NCI-H1092 (cell line): ENCODE measurements at regions not wholly inside any gene's neighbourhood (a gene's known extent, or its start where the extent isn't known, plus 50 kb on each side); places are given as distances from the start of the nearest gene placed in this dataset.

Experiments
- DNase-seq: peaks from one replicate; lab custom pipeline; 2025; lab: John Stamatoyannopoulos, UW

DNA sequence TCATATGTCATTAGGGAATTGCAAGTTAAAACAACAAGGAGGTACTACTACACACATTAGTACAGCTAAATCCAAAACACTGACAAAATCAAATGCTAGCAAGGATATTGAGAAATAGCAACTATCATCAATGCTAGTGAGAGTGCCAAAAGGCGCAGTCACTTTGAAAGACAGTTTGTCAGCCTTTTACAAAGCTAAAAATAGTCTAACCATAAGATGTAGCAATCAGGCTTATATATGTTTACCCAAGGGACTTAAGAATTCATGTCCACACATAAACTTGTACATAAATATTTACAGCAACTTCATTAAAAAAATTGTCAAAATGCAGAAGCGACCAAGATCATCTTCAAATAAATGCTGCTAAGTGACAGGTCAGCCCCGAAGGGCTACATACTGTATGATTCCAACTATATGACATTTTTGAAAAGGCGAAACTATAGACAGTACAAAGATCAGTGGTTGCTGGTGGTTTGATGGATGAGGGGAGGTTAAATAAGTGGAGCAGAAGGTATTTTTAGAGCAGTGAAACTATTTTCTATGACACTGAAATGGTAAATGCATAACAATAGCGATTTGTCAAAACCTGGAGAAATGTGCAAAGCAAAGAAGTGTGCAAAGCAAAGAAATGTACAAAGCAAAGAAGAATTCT lies 704.8 kb downstream of the ARAP2 start:
- no peak for DNase-seq

DNA sequence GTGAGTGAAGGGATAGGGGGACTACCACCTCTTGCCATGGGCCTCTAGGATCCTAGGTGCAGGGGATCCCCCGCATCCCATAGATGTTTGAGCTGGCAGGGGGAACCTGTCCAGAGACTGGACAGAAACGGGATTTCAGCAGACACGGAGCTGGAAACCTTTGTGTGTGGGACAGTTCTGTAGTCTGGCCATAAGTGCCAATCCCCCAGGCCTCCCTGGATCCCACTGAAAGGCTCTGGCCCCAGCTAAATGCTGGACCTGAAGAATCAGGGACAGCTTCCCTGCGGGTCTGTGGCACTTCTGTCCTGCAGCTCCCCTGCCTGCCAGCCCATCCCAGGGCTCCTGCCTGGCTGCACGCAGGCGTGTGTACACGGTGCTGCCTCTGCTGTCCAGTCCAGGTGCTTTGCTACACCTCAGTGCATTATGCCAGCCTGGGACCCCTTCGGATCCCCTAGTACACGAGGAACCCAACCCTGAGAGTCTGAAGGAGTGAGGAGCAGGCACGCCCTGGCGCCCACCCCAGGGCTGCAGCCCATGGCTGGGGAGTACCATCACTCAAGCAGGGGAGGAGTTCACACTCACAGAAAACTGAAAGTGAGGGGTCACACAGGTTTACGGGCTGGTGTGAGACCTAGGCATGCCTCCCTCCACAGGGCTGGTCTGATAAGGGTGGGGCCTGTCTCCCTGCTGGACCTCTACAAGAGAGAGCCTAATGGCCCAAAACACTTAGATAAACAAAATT lies 703.0 kb downstream of the ARAP2 start:
- DNase-seq, result no peak

DNA sequence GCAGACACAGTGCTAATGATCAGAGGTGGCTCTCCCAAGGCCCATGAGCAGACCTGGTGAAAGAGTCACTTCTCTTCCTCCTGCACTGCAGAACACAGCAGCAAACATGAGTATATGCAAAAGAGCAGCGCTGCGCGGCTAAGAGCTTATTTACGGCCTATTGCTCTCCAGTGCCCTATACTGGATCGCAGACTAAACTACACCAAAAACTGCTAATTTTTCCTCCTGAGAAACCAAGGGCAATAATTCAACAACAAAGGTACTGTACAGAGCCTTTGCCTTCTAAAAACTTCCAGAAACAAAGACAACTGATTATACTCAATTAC lies 702.5 kb downstream of the ARAP2 start:
- DNase-seq, result no peak

DNA sequence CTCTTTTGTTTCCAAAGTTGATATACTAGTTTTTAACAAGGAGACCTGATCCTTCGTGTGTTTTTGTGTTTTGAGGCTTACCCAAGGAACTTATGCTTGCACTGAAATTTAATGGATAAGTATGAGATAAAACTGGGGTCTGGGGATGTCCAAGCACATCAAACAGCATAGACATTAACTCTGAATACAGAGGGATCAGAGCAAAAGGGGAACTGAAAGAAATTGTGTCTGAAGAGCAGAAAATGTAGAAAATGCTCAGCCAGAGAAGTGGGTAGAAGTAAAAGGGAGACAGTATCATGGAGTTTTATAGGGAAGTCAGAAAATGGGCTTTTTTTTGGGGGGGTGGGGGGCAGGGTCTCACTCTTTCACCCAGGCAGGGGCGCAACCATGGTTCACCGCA lies 695.4 kb downstream of the ARAP2 start:
- DNase-seq, result no peak

DNA sequence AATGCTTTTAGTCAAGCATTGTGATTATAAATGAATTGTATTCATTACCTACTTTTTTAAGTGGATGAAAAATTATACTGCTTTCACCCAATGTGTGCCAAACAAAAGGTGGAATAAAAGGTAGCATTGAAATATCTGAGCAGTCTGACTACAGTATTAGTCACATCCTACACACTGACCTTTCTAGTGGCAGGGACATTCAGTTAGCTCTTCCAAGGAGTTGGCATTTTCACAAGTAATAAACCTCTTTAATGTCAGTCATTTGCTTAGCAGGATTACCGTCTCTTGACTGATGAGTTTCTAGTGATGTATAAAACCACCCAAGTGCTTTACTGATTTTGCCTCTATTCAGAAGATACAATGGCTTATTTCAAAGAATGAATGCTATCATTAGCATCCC lies 687.9 kb downstream of the ARAP2 start:
- DNase-seq, result no peak

DNA sequence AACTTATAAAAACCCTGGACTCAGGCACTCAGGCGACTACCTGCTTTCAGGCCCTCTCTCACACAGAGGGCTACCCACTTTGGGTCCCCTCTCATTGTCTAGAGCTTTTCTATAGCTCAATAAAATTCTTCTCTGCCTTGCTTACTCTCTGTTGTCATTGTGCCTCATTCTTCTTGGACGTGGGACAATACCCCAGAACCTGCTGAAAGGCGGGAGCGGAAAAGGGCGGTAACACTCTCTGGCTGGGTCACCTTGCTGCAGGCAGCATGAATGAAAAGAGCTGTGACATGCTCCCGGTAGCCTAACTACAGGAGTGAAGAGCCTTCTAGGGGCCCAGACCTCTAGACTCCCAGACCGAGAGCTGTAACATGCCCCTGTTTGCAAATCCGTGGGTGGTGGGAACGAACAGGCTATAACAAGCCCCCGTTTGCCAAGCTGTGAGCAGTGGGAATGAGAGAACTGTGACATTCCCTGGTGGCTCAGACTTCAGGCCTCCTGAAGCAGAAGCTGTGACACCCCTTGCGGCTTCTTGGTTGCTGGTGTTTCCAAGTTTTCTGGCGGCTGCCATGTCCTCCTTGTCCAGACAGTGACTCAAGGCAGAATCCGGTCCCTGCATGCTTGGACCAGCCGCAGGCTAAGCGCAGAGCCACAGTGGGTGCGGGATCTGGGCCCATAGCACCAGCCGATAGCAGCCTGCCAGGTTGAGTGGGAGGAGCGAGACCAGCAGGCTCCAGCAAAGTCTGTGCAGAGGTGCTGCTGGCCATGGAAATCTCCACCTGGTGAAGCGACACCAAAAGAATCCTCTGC lies 684.6 kb downstream of the ARAP2 start:
- no peak for DNase-seq

DNA sequence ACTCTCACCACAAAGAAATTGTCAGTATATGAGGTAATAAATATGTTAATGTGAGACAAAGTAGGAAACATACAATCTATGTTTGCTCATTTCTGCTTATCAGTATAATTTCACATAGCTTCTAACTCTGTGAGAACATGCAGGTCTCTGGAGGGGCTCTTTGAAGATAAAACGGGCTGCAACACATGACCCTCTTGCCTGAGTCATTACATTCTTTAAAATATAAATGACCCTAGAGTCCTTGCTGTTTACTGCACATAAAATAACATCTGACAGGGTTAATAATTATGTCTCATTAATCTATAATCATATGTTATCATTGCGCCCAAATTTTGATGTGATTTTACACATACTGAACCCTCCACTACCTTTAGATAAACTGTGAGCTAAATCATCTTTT lies 681.5 kb downstream of the ARAP2 start:
- no peak for DNase-seq

DNA sequence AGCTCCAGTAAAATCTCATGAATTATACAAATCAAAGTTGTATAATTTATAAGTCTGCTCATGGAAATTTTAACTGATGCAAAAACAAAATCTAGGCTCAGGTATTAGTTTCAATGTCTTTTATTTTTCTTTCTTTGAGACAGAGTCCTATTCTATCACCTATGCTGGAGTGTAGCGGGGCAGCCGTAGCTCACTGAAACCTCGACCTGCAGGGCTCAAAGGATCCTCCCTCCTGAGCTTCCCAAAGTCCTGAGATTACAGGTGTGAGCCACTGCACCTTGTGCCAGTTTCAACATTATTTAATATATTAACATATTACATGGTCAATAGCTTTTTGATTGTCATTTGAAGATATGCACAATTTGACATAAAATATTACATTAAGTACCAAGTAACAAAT lies 678.7 kb downstream of the ARAP2 start:
- DNase-seq, result no peak

DNA sequence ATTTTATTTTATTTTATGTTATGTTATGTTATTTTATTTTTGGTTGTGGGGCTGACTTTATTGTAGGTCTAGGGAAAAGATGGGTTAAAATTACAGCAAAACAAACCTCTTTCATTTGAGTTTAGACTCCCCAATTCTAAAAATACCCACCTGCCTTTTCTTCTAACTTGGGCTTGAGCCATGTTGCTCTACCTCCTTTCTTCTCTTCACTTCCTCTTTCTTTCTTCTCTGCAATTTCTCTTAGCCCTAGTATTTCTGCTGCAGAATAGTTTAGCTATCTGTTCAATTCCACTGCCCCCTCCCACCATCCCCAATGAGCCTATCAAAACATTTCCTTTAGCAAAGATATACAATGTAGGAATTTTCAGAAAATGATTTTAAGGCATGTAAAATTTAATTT lies 653.3 kb downstream of the ARAP2 start:
- no peak for DNase-seq

DNA sequence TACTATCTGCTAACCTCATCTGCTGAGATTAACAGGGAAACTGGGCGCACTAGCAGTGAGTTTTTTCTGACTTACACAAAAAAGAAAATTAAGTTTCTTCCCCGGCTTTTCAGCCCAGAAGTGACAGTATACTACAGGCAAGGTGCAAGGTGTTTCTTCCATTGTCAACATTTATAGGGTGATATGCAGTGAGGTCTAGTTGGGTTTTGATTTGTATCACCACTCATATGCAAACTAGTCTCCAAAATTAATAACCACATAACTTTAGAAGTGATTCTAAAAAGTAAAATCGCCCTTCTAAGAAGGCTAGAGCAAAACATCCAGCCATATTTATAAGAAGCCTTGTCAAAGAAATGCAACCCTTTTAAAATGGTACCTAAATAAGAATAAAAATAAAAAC lies 640.1 kb downstream of the ARAP2 start:
- no peak for DNase-seq

DNA sequence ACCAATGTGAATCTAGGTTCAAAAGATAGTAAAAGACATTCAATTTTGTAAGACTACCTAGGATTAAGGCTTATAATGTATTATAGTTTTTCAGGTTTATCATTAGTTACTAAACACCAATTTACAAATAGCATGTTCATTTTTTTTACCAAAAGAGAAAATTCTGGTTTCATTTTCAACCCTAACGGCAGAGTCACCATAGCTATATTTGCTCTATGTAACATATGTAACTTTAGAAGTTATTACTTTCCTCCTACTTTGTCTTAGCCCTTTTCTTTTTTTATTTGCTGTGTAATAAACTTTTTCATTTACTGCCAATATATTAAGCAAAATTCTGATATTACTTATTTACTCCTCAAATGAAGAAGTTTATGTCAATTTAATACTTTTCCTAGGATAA lies 639.6 kb downstream of the ARAP2 start:
- DNase-seq, result no peak

DNA sequence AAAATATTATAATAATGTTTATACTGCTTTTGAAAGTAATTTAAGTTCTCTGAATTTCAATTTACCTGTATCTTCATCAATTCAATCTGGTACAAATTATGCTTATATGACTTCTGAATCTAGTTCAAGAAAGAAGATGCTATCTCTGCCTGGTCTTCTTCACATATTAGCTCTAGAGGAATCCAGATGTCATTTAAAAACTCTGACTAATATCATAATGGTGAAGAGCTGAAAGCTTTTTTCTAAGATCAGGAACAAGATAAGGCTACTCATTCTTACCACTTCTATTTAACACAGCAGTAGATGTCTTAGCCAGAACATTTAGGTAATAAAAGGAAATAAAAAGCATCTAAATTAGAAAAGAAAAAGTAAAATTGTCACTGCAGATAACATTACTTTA lies 636.1 kb downstream of the ARAP2 start:
- DNase-seq, result no peak

DNA sequence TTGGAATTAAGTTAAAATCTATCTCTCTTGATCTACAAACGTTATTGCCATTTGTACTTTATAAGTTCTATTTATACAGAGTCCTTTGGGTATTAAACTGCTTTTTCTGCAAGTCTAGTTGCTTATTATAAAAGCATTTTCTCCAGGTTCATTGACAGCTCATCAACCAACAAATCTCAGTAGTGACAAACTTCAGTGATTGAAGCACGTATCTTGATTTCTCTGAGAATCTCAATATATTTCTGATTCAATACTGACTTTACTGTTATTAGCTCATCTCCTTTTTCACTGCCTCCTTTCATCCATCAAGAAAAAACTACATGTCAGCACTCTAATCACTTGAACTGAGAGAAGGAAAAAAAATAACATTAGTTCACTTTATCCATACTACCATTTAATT lies 630.2 kb downstream of the ARAP2 start:
- no peak for DNase-seq

DNA sequence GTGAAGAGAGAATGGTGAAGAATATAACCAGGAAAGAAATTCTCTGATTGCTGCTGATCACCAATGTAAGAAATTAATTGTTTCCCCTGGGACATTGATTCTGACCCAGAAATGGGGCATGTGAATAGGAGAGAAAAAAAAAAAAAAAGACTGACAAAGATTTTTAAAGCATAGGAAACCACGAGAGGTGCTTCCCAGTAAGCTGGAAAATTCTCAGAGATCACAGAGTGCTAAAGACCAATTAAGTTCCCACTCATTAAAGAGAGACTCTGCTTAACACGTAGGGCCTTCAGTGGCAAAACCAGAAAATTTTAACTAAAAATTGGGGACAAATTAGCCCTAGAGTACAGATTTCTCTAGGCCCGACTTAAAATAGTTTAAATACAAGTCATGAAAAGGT lies 604.4 kb downstream of the ARAP2 start:
- no peak for DNase-seq

DNA sequence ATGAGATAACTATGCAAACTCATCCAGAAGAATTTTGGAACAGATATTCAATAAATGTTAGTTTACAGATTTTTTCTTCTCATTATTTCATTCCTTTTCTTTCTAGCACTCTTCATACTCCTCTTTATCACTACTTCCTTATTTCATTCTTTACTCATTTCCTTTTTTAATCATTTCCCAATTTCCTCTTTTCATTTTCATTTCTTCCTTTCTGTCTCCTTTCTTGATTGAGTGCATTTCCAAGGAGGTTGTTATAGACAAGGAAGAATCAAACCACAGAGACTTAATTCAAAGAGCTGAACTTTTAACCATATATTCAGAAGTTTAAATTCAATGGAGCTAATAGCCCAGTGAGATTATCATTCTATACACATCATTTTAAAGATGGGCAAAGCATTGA lies 600.7 kb downstream of the ARAP2 start:
- DNase-seq, result no peak

DNA sequence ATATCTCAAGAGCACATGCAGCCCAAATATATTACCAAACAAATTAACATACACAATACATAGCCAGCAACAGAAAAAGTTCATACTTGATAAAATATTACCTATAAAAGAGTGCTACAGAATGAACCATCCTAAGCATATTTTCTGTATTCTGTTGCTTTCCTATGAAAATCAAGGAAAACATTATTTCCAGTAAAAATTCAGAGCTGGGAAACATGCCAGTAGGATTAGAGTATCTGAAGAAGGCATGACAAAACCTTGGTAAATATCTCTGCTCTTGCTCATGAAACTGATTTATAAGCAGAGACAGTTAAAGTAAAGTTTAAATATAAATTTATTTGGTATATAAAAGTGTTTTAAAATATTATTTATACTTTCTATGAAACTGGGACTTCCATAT lies 599.7 kb downstream of the ARAP2 start:
- DNase-seq, result no peak

DNA sequence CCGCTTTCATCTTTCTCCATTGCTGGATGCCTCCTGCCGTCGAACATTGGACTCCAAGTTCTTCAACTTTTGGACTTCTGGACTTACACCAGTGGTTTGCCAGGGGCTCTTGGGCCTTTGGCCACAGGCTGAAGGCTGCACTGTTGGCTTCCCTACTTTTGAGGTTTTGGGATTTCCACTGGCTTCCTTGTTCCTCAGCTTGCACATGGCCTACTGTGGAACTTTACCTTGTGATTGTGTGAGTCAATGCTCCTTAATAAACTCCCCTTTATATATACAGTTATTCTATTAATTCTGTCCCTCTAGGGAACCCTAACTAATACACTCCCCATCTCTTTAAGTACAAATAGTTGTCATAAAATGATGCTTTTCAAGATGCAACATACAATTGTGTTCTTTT lies 595.3 kb downstream of the ARAP2 start:
- DNase-seq, result no peak

DNA sequence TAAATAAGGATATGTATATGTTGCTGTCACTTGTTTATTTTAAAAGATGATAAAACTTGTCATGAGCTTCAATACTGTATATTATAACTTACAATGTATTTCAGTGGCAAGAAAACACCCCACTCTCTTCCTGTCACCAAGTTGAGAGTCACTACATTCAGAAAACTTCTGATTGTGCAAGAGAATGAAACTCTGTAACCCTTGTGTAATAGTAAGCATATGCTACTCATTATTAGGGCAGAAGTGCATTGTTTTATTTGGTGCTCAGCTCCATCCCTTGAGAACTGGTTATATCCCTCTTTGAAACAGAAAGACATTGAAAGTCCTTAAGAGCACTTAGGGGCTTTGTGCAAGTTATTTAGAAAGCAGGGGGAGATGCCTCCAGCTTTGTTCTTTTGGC lies 594.5 kb downstream of the ARAP2 start:
- DNase-seq, result no peak

DNA sequence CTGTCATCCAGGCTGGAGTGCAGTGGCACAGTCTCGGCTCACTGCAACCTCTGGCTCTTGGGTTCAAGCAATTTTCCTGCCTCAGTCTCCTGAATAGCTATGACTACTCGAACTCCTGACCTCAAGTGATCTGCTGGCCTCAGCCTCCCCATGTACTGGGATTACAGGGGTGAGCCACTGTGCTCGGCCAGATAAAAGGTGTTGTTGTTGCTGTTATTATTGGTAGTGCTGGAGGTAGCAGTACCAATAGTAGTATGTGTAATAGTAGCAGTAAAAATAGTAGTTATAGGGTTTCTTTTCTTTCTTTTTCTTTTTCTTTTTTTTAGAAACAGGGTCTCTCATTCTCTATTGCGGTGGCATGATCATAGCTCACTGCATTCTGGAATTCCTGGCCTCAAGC lies 592.1 kb downstream of the ARAP2 start:
- no peak for DNase-seq

DNA sequence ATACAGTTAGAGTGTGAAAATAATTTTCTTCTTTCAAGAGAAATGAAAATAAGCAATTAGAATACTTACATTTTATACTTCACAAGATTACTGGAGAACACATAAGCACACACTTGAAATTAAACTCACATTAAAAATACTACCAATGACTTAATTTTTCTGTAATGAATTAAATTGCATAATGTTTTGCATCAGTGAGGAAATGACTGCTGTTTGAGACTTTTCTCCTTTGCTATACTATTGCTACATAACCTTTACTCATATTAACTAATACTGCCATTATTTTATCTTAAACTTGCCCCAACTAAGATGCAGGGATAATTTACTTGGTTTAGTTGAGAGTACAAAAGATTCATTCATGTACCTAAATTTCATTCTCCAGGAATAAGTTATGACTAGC lies 590.9 kb downstream of the ARAP2 start:
- DNase-seq, result no peak

DNA sequence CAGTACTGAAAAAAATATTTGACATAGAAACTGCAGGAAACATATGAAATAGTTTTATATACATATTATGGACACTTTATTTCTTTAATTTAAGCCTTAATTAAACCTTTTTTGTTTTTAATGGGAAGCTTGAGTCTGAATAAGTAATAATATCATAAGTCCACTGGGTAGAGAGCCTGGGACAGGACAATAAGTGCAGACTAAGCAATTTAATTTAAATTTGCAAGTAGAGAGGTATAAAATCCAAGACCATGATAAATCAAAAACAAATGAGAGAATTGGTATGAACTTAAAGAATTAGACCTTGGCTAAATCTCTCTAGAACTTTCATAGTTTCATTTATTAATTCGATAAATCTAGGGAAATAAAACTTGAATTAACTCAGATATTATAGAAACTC lies 571.2 kb downstream of the ARAP2 start:
- DNase-seq, result no peak

DNA sequence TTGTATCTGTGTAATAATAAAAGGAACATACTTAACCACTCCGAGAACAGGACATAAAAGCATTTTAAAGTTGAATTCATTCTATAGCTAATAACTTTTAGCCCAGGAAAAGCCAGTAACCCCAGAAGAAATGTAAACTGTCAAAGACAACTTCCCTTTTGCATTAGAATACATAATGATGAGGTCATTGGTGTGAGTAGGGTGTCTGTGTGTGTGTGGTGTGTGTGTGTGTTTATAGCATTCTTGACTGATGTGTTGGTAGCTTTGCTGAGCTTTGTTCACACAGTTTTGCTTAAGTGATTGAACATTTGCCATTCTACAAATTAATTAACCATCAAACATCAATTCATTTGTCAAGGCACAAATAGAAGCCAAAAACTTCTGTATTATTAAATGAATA lies 559.6 kb downstream of the ARAP2 start:
- no peak for DNase-seq

DNA sequence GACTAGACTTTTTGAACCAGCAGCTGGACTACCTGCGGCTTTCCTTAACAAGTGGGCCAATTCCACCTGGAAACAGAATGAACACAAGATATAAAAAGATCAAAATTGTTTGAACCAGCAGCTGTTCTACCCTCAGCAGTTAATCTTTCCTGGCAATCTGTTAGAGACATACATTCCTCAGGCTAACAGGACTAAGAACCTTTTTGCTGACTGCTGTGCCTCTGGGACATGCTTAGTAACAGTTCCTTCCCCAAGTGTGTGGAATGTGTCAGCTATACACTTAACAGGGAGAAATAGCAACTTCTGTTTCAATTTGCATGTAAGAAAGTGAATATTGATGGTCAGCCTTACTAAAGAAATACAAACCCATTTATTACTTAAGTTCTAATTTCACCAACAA lies 554.4 kb downstream of the ARAP2 start:
- no peak for DNase-seq

DNA sequence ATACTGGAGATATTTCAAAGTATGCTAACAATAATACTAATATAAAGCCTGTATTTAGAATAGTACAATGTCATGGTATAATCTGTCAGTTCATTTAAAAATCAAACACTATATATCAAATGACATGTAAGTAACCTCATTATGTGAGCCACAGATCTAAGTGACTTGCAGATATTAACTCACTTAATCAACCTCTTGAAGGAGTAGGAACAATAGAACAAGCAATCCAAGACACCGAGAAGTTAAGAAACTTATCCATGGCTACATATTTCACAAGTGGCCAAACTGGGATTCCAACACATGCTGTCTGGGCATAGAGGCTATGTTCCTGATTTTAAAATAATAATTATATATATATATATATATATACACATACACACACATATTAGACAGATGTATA lies 554.0 kb downstream of the ARAP2 start:
- DNase-seq, result no peak
